ENCODE measurements at regions not wholly inside any gene's neighbourhood (a gene's known extent, or its start where the extent isn't known, plus 50 kb on each side); places are given as distances from the start of the nearest gene placed in this dataset.

DNA sequence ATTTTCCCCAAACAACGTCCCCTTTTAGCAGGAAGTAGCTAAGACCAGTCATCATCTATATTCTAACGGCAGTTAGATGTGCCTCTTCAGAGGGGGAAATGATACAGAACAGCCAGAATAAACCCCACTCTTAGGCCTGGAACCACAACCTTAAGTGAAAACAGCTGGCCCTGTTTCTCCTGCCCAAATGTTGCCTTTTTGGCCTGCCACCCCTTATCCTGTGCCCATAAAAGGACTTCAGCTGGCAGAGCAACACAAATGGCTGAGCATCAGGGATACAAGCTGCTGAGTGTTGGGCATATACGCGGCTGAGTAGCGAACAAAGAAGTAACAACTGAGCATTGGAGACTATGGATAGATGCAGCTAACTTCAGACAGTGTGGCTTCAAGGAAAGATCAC is 1491.4 kb downstream of the LRRC4C start:
- Histone ChIP-seq H3K27ac (ENCODE audit: low read length) (no peak overlapping the region), H3K36me3 (replicated peaks; ENCODE audit: insufficient read depth, low read length) (no peaks in the 10 kb centered on the region), H3F3A (ENCODE audit: insufficient read depth, low read length) (no peaks in the 10 kb centered on the region), H3K9me3 (replicated peaks; ENCODE audit: insufficient read depth, low read length) (no peaks in the 10 kb centered on the region), H3K4me1 (ENCODE audit: low read length) (no peaks in the 10 kb centered on the region), H2AFZ (ENCODE audit: low read length) (no peak overlapping the region), H3K4me2 (ENCODE audit: low read depth, low read length) (no peak overlapping the region), H3K9ac (ENCODE audit: low read length) (no peak overlapping the region), H3K4me3 (ENCODE audit: low read length) (no peak overlapping the region), H3K9me2 (replicated peaks; ENCODE audit: insufficient read depth, low read length) (no peaks in the 10 kb centered on the region), H3K79me2 (ENCODE audit: low read length) (no peaks in the 10 kb centered on the region), H3K27me3 (replicated peaks; ENCODE audit: insufficient read depth, low read length) (no peaks in the 10 kb centered on the region), H4K20me1 (ENCODE audit: insufficient read depth, low read length) (no peaks in the 10 kb centered on the region)
- no peak for DNase-seq
- TF ChIP-seq, protein P1, sequence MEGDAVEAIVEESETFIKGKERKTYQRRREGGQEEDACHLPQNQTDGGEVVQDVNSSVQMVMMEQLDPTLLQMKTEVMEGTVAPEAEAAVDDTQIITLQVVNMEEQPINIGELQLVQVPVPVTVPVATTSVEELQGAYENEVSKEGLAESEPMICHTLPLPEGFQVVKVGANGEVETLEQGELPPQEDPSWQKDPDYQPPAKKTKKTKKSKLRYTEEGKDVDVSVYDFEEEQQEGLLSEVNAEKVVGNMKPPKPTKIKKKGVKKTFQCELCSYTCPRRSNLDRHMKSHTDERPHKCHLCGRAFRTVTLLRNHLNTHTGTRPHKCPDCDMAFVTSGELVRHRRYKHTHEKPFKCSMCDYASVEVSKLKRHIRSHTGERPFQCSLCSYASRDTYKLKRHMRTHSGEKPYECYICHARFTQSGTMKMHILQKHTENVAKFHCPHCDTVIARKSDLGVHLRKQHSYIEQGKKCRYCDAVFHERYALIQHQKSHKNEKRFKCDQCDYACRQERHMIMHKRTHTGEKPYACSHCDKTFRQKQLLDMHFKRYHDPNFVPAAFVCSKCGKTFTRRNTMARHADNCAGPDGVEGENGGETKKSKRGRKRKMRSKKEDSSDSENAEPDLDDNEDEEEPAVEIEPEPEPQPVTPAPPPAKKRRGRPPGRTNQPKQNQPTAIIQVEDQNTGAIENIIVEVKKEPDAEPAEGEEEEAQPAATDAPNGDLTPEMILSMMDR (IDR thresholded peaks at IDR 0.05; ENCODE audit: low read length): no peak
- no peak for TF ChIP-seq EZH2 (optimal IDR thresholded peaks at IDR 0.05; ENCODE audit: low read depth, low read length)
- TF ChIP-seq EZH2phosphoT487 (IDR thresholded peaks at IDR 0.05; ENCODE audit: low read length): no peak

DNA sequence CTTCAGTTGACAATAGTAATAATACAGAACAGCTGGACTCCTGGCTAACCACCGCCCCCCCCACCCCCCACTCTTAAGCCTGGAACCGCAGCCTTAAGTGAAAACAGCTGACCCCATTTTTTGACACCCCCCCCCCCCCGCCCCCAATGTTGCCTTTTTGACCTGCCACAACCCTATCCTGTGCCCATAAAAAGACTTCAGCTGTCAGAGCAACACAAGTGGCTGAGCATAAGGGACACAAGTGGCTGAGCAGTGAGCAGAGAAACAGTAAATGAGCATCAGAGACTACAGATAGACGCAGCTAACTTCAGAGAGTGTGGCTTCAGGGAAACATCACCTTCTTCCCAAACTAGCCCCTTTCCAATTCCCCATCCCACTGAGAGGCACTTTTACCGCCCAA is 1493.8 kb downstream of the LRRC4C start:
- no peaks in the 10 kb centered on the region for H3K9me3 ChIP-seq (replicated peaks; ENCODE audit: insufficient read depth, low read length)
- no peak overlapping the region for H2AFZ ChIP-seq (ENCODE audit: low read length)
- no peaks in the 10 kb centered on the region for H4K20me1 ChIP-seq (ENCODE audit: insufficient read depth, low read length)
- H3K9me2 ChIP-seq (replicated peaks; ENCODE audit: insufficient read depth, low read length): no peaks in the 10 kb centered on the region
- no peaks in the 10 kb centered on the region for H3K36me3 ChIP-seq (replicated peaks; ENCODE audit: insufficient read depth, low read length)
- H3K9ac ChIP-seq (ENCODE audit: low read length): no peak overlapping the region
- H3K4me2 ChIP-seq (ENCODE audit: low read depth, low read length): no peak overlapping the region
- no peak for DNase-seq
- H3K27me3 ChIP-seq (replicated peaks; ENCODE audit: insufficient read depth, low read length): no peaks in the 10 kb centered on the region
- H3K27ac ChIP-seq (ENCODE audit: low read length): no peak overlapping the region
- no peaks in the 10 kb centered on the region for H3K79me2 ChIP-seq (ENCODE audit: low read length)
- no peaks in the 10 kb centered on the region for H3K4me1 ChIP-seq (ENCODE audit: low read length)
- no peak overlapping the region for H3K4me3 ChIP-seq (ENCODE audit: low read length)
- TF ChIP-seq EZH2phosphoT487 (IDR thresholded peaks at IDR 0.05; ENCODE audit: low read length): no peak
- TF ChIP-seq, protein P1 (IDR thresholded peaks at IDR 0.05; ENCODE audit: low read length): no peak
- H3F3A ChIP-seq (ENCODE audit: insufficient read depth, low read length): no peaks in the 10 kb centered on the region

DNA sequence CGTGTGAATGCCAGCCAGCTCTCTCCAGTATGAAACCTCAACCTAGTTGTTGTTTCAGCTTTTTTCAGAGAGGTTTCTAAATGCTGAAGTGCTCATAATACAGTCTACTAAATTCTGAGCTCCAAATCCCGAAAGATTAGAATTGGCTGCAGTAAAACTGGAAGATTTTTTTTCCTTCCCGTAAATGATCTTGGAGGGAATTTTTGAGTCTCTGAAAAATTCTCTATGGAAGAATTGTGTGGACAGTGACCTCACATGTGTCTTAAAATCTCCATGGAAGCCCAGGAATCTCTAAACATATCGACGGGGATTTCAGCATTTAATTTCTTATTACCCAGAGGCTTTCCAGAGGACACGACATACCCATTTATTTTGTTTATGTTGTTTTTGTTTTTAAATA is 1499.2 kb downstream of the LRRC4C start:
- Histone ChIP-seq H3K36me3 (replicated peaks; ENCODE audit: insufficient read depth, low read length) (no peaks in the 10 kb centered on the region), H3K27ac (ENCODE audit: low read length) (no peak overlapping the region), H3K4me2 (ENCODE audit: low read depth, low read length) (no peak overlapping the region), H2AFZ (ENCODE audit: low read length) (no peak overlapping the region), H3K79me2 (ENCODE audit: low read length) (no peaks in the 10 kb centered on the region), H3K4me3 (ENCODE audit: low read length) (no peak overlapping the region), H3F3A (ENCODE audit: insufficient read depth, low read length) (no peaks in the 10 kb centered on the region), H4K20me1 (ENCODE audit: insufficient read depth, low read length) (no peaks in the 10 kb centered on the region), H3K9me2 (replicated peaks; ENCODE audit: insufficient read depth, low read length) (no peaks in the 10 kb centered on the region), H3K27me3 (replicated peaks; ENCODE audit: insufficient read depth, low read length) (no peaks in the 10 kb centered on the region), H3K9ac (ENCODE audit: low read length) (no peak overlapping the region), H3K9me3 (replicated peaks; ENCODE audit: insufficient read depth, low read length) (no peaks in the 10 kb centered on the region), H3K4me1 (ENCODE audit: low read length) (no peaks in the 10 kb centered on the region)
- TF ChIP-seq EZH2 (optimal IDR thresholded peaks at IDR 0.05; ENCODE audit: low read depth, low read length): no peak
- TF ChIP-seq EZH2phosphoT487 (IDR thresholded peaks at IDR 0.05; ENCODE audit: low read length): no peak
- TF ChIP-seq, protein P1 (IDR thresholded peaks at IDR 0.05; ENCODE audit: low read length): no peak
- no peak for DNase-seq
